DOHH2 (cell line): ENCODE measurements at regions not wholly inside any gene's neighbourhood (a gene's known extent, or its start where the extent isn't known, plus 50 kb on each side); places are given as distances from the start of the nearest gene placed in this dataset.

Experiments
- H3F3A ChIP-seq: fragments of 200-600 bp; sonication (generic), shearing (Covaris generic); 2 replicates; pipeline ENCODE4 v1.6.0; 2016; ENCODE audit warnings: antibody characterized with exemption, mild to moderate bottlenecking; ENCODE audit not compliant: control insufficient read depth, insufficient read depth
- H3K27ac ChIP-seq: fragments of 200-600 bp; sonication (generic); 2 replicates; pipeline ENCODE4 v1.5.1; 2014; ENCODE audit warnings: low read depth, mild to moderate bottlenecking, low read length, moderate library complexity
- H3K27me3 ChIP-seq: fragments of 200-600 bp; sonication (generic); 2 replicates; pipeline ENCODE4 v1.6.1; 2014; ENCODE audit warnings: mild to moderate bottlenecking, low read length, mixed read lengths; ENCODE audit not compliant: control insufficient read depth
- H3K36me3 ChIP-seq: fragments of 200-600 bp; sonication (generic); 2 replicates; pipeline ENCODE4 v1.6.1; 2014; ENCODE audit warnings: mild to moderate bottlenecking, low read length, moderate library complexity, mixed read lengths; ENCODE audit not compliant: control insufficient read depth
- H3K4me1 ChIP-seq: fragments of 200-600 bp; sonication (generic); 2 replicates; pipeline ENCODE4 v1.6.1; 2014; ENCODE audit warnings: mild to moderate bottlenecking, low read length, mixed read lengths; ENCODE audit not compliant: control insufficient read depth
- H3K4me2 ChIP-seq: fragments of 200-600 bp; sonication (generic); 2 replicates; pipeline ENCODE4 v1.6.0; 2014; ENCODE audit warnings: mild to moderate bottlenecking, low read length, moderate library complexity
- H3K4me3 ChIP-seq: fragments of 200-600 bp; sonication (generic); 2 replicates; pipeline ENCODE4 v1.5.1; 2014; ENCODE audit warnings: mild to moderate bottlenecking, low read length, mixed read lengths
- H3K79me2 ChIP-seq: fragments of 200-600 bp; sonication (generic); 2 replicates; pipeline ENCODE4 v1.6.1; 2014; ENCODE audit warnings: mild to moderate bottlenecking, low read length, mixed read lengths; ENCODE audit not compliant: control insufficient read depth
- H3K9me2 ChIP-seq: fragments of 200-600 bp; sonication (generic); replicated peaks from 2 replicates; pipeline ENCODE4 v1.6.1; 2014; ENCODE audit warnings: mild to moderate bottlenecking, low read length, mixed read lengths; ENCODE audit not compliant: control insufficient read depth
- H3K9me3 ChIP-seq: fragments of 200-600 bp; sonication (generic); 2 replicates; pipeline ENCODE4 v1.6.1; 2014; ENCODE audit warnings: antibody characterized with exemption, low read length, mixed read lengths; ENCODE audit not compliant: control insufficient read depth, insufficient read depth
- H4K20me1 ChIP-seq: fragments of 200-600 bp; sonication (generic); 2 replicates; pipeline ENCODE4 v1.6.0; 2014; ENCODE audit warnings: low read depth, mild to moderate bottlenecking, antibody characterized with exemption, low read length, moderate library complexity; ENCODE audit not compliant: control insufficient read depth, insufficient read depth
- EZH2phosphoT487 ChIP-seq: fragments of 200-600 bp; sonication (generic); IDR thresholded peaks from 2 replicates; pipeline ENCODE4 v1.6.1; 2017; ENCODE audit warnings: borderline replicate concordance, mild to moderate bottlenecking, antibody characterized with exemption, low read length, moderate library complexity, mixed read lengths
- TF ChIP-seq, protein P1 (sequence below): fragments of 200-600 bp; sonication (generic); IDR thresholded peaks from one replicate; pipeline ENCODE4 v1.5.1; 2014; ENCODE audit warnings: antibody characterized with exemption, mild to moderate bottlenecking, low read depth, low read length; ENCODE audit not compliant: poor library complexity, severe bottlenecking

- Histone ChIP-seq H3K4me2 (no peak overlapping the region), H3K4me3 (no peak overlapping the region)
Observed at GRCh38 chr12:91576432-91576831, 393.8 kb upstream of the DCN start.

GRCh38 chr12:91575630-91576029 is 393.0 kb upstream of the DCN start:
- H3K27ac ChIP-seq = no peak overlapping the region
- H3K36me3 ChIP-seq = no peaks in the 10 kb centered on the region
- H3F3A ChIP-seq = no peaks in the 10 kb centered on the region
- no peaks in the 10 kb centered on the region for H4K20me1 ChIP-seq
- no peak overlapping the region for H3K4me3 ChIP-seq
- no peaks in the 10 kb centered on the region for H3K9me3 ChIP-seq
- TF ChIP-seq, protein P1, sequence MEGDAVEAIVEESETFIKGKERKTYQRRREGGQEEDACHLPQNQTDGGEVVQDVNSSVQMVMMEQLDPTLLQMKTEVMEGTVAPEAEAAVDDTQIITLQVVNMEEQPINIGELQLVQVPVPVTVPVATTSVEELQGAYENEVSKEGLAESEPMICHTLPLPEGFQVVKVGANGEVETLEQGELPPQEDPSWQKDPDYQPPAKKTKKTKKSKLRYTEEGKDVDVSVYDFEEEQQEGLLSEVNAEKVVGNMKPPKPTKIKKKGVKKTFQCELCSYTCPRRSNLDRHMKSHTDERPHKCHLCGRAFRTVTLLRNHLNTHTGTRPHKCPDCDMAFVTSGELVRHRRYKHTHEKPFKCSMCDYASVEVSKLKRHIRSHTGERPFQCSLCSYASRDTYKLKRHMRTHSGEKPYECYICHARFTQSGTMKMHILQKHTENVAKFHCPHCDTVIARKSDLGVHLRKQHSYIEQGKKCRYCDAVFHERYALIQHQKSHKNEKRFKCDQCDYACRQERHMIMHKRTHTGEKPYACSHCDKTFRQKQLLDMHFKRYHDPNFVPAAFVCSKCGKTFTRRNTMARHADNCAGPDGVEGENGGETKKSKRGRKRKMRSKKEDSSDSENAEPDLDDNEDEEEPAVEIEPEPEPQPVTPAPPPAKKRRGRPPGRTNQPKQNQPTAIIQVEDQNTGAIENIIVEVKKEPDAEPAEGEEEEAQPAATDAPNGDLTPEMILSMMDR = no peak
- TF ChIP-seq EZH2phosphoT487 = no peak
- H3K4me1 ChIP-seq = no peaks in the 10 kb centered on the region
- H3K9me2 ChIP-seq = no peaks in the 10 kb centered on the region
- H3K27me3 ChIP-seq = peaks cover 2% of the 10 kb centered on the region; the same call in 1 of the 2 replicates
- no peak overlapping the region for H3K4me2 ChIP-seq
- H3K79me2 ChIP-seq = no peaks in the 10 kb centered on the region

More at GRCh38 chr12:91576432-91576831, 393.8 kb upstream of the DCN start:
- peaks cover 2% of the 10 kb centered on the region; the same call in 1 of the 2 replicates for H3K27me3 ChIP-seq
- no peaks in the 10 kb centered on the region for H3K9me3 ChIP-seq
- no peaks in the 10 kb centered on the region for H3K79me2 ChIP-seq
- no peaks in the 10 kb centered on the region for H4K20me1 ChIP-seq
- H3F3A ChIP-seq = no peaks in the 10 kb centered on the region
- H3K9me2 ChIP-seq = no peaks in the 10 kb centered on the region
- no peaks in the 10 kb centered on the region for H3K4me1 ChIP-seq
- TF ChIP-seq, protein P1 = no peak
- no peak for TF ChIP-seq EZH2phosphoT487
- H3K27ac ChIP-seq = no peak overlapping the region
- no peaks in the 10 kb centered on the region for H3K36me3 ChIP-seq

DNA sequence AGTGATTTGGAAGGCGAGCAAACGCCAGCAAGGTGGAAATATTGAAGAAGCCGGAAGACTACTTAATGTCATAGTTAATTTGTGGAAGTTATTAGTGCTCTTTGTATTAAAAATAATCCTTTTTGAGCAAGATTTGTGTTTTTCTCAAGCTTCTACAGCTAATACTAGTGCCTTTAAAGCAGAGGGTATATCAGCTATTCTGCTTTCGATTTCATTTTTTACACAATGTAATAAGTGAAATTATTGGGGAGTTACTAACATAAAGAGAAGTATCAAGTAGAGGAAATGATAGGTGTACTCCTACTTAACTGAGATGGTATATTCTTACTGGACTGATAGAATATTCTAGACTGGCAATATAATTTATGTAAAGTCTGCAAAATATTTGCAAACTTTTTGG is 392.4 kb upstream of the DCN start:
- H3K36me3 ChIP-seq = no peaks in the 10 kb centered on the region
- TF ChIP-seq, protein P1 = no peak
- TF ChIP-seq EZH2phosphoT487 = no peak
- H3K79me2 ChIP-seq = no peaks in the 10 kb centered on the region
- no peak overlapping the region for H3K4me3 ChIP-seq
- H3K4me2 ChIP-seq = no peak overlapping the region
- no peak overlapping the region for H3K27ac ChIP-seq
- peaks cover 2% of the 10 kb centered on the region; the same call in 1 of the 2 replicates for H3K27me3 ChIP-seq
- H3K9me3 ChIP-seq = no peaks in the 10 kb centered on the region
- no peaks in the 10 kb centered on the region for H4K20me1 ChIP-seq
- no peaks in the 10 kb centered on the region for H3F3A ChIP-seq
- no peaks in the 10 kb centered on the region for H3K9me2 ChIP-seq
- H3K4me1 ChIP-seq = no peaks in the 10 kb centered on the region
